Lower leg skin (tissue), 4 donors: ENCODE measurements at regions not wholly inside any gene's neighbourhood (a gene's known extent, or its start where the extent isn't known, plus 50 kb on each side); places are given as distances from the start of the nearest gene placed in this dataset.
A peak's percentile ranks its signal among the peaks of the same experiment; 100 is the strongest.

Experiments
- DNase-seq, 2 donors: peaks; one replicate each; pipeline ENCODE4 v3.0.0-alpha.2; 2019; ENCODE audit warnings: low spot score in 2 of 2
- H3K4me3 ChIP-seq: fragments of 200-600 bp; sonication (generic); 2 replicates; pipeline ENCODE4 v1.5.1; 2017; ENCODE audit warnings: mild to moderate bottlenecking, low read depth; ENCODE audit not compliant: poor library complexity, severe bottlenecking
- CTCF ChIP-seq, 3 donors: fragments of 450-650 bp; IDR thresholded peaks; one replicate each; pipeline ENCODE4 v1.5.1; 2016; ENCODE audit warnings: antibody characterized with exemption in 3 of 3, mild to moderate bottlenecking in 3 of 3, moderate library complexity in 2 of 3
- POLR2A ChIP-seq, 2 donors: fragments of 450-650 bp; IDR thresholded peaks; one replicate each; pipeline ENCODE4 v1.6.1; 2016 to 2017; ENCODE audit warnings: antibody characterized with exemption in 2 of 2, mild to moderate bottlenecking in 1 of 2, moderate library complexity in 1 of 2
- WGBS, 2 donors: methylation state at CpG; one replicate each; pipeline ENCODE4 v1.1.5; 2018; 5-methylcytosine and 5-hydroxymethylcytosine counted together
- intact Hi-C: fragments of 100-400 bp; cut with DNase I; formaldehyde crosslinking; loops from one replicate; pipeline ENCODE4 v1.15.0; 2023; ENCODE audit warnings: low total_unique reads

DNA sequence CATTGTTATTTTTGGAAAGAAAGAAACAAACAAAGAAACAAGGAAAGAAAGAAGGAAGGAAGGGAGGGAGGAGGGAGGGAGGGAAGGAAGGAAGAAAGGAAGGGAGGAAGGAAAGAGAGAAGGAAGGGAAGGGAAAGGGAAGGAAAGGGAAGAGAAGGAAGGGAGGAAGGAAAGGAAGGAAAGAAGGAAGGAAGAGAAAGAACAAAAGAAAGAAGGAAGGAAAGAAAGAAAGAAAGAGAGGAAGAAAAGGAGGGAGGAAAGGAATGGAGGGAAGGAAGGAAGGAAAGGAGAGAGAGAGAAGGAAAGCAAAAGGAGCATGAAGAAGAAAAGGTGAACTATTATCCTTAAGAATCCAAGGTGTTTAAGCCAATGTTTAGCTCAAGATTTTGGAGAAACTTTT, 262.7 kb upstream of the STT3B start:
- TF ChIP-seq POLR2A (IDR thresholded peaks at IDR 0.05) (no peak), CTCF (IDR thresholded peaks at IDR 0.05) (no peak)
- DNase-seq: no peak
- no peak overlapping the region for H3K4me3 ChIP-seq
- intact Hi-C loops: no loop called here

- intact Hi-C loops: no loop called here
- WGBS, 2 donors: 68 to 76% methylated on average over 3 of the region's 3 CpGs
- no peak overlapping the region for H3K4me3 ChIP-seq
- DNase-seq: no peak
- no peak for TF ChIP-seq POLR2A (IDR thresholded peaks at IDR 0.05)
- TF ChIP-seq CTCF (IDR thresholded peaks at IDR 0.05): no peak
These were observed 258.2 kb upstream of the STT3B start for GRCh38 chr3:31274326-31275024.

GRCh38 chr3:31275038-31275572, 257.6 kb upstream of the STT3B start:
- peak in 1 of 2 donors; percentile 28 for DNase-seq
- intact Hi-C loops: no loop called here
- WGBS, 2 donors: 13 to 27% methylated on average over 3 of the region's 3 CpGs
- TF ChIP-seq CTCF (IDR thresholded peaks at IDR 0.05): no peak
- no peak for TF ChIP-seq POLR2A (IDR thresholded peaks at IDR 0.05)
- no peak overlapping the region for H3K4me3 ChIP-seq

DNA sequence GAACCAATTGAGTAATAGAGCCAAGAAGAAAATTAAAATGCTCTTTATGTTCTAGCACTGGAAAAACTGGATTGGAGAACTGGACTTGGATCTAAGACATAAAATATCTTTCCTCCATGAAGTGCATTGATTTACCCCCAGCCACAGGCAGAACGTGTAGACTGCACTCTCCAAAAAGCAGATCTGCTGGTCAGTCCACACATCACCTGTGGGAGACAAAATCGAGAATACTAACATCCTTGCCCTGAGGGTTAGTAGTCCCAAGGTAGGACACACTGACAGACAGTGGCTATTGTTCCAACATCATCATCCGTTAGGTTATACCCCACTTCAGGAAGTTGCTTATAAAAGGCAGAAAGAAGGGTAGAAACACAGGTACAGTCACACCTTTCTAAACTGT, 257.1 kb upstream of the STT3B start:
- TF ChIP-seq POLR2A (IDR thresholded peaks at IDR 0.05) (no peak), CTCF (IDR thresholded peaks at IDR 0.05) (no peak)
- no peak for DNase-seq
- H3K4me3 ChIP-seq: no peak overlapping the region
- intact Hi-C loops: no loop called here
- 49 to 53% methylated on average over 3 of the region's 3 CpGs for WGBS, 2 donors

DNA sequence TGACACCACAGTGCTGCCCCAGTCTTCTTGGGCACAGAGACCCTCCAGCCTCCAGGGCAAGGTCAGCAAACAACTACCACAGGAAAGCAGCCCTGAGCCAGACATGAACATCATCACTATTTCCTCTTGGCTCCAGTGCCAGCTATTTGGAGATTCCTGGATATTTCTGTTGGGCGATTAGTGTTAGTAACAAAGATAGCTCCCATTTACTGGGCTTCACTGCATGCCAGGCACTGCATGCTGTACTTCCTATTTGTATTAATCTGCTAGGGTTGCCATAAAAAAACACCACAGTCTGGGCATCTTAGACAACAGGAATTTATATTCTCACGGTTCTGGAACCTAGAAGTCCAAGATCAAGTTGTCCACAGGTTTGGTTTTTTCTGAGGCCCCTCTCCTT, 255.1 kb upstream of the STT3B start:
- DNase-seq: no peak
- 25 to 33% methylated on average over 2 of the region's 2 CpGs for WGBS, 2 donors
- TF ChIP-seq POLR2A (IDR thresholded peaks at IDR 0.05): no peak
- no peak for TF ChIP-seq CTCF (IDR thresholded peaks at IDR 0.05)
- H3K4me3 ChIP-seq: no peak overlapping the region
- intact Hi-C loops: no loop called here

DNA sequence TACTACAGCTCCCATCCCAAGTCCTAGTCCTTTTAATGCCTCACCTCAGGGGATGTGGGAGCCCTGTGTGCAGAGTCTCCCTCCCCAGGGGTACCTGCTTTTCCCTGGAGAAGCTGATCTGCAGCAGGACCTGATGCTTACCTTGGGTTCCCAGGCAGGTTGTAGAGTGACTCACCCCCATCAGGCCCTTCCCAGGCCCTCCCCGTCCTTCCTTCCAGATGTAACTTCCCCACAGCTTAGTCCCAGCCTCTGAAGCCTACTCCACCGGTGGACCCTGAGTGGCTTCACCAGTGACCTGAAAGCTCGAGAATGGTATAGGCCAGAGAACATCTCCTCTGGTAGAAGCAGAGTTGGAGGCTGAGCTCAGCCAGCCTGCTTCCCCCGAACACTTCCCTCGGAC, 254.2 kb upstream of the STT3B start:
- WGBS, 2 donors: 92 to 96% methylated on average over 5 of the region's 5 CpGs
- intact Hi-C loops: no loop called here
- no peak for DNase-seq

More for the DNA sequence above, 254.2 kb upstream of the STT3B start:
- no peak for TF ChIP-seq POLR2A (IDR thresholded peaks at IDR 0.05)
- TF ChIP-seq CTCF (IDR thresholded peaks at IDR 0.05): no peak
- no peak overlapping the region for H3K4me3 ChIP-seq
